MM.1S (cell line): ENCODE measurements at regions not wholly inside any gene's neighbourhood (a gene's known extent, or its start where the extent isn't known, plus 50 kb on each side); places are given as distances from the start of the nearest gene placed in this dataset.

ENCODE experiments used
- DNase-seq: peaks from one replicate; pipeline ENCODE4 v3.0.0-alpha.2; 2015
- H2AFZ ChIP-seq: fragments of 300-600 bp; sonication (generic); 2 replicates; pipeline ENCODE4 v1.6.0; 2016; ENCODE audit warnings: antibody characterized with exemption, low read length
- H3F3A ChIP-seq: fragments of 300-600 bp; sonication (generic); 2 replicates; pipeline ENCODE4 v1.6.1; 2016; ENCODE audit warnings: mild to moderate bottlenecking, antibody characterized with exemption, low read length, moderate library complexity, mixed read lengths; ENCODE audit not compliant: insufficient read depth
- H3K27ac ChIP-seq: fragments of 300-600 bp; sonication (generic); 2 replicates; pipeline ENCODE4 v1.5.1; 2016; ENCODE audit warnings: mild to moderate bottlenecking, low read length
- H3K27me3 ChIP-seq: fragments of 300-600 bp; sonication (generic); replicated peaks from 2 replicates; pipeline ENCODE4 v1.6.0; 2016; ENCODE audit warnings: low read length; ENCODE audit not compliant: insufficient read depth
- H3K36me3 ChIP-seq: fragments of 300-600 bp; sonication (generic); replicated peaks from 2 replicates; pipeline ENCODE4 v1.6.1; 2016; ENCODE audit warnings: mild to moderate bottlenecking, low read length, mixed read lengths; ENCODE audit not compliant: insufficient read depth
- H3K4me1 ChIP-seq: fragments of 300-600 bp; sonication (generic); 2 replicates; pipeline ENCODE4 v1.6.1; 2016; ENCODE audit warnings: low read length, mixed read lengths
- H3K4me2 ChIP-seq: fragments of 300-600 bp; sonication (generic); 2 replicates; pipeline ENCODE4 v1.6.0; 2016; ENCODE audit warnings: low read depth, low read length
- H3K4me3 ChIP-seq: fragments of 300-600 bp; sonication (generic); 2 replicates; pipeline ENCODE4 v1.5.1; 2016; ENCODE audit warnings: low read length, mixed read lengths
- H3K79me2 ChIP-seq: fragments of 300-600 bp; sonication (generic); 2 replicates; pipeline ENCODE4 v1.6.1; 2016; ENCODE audit warnings: mixed run types, low read length, mixed read lengths
- H3K9ac ChIP-seq: fragments of 300-600 bp; sonication (generic); 2 replicates; pipeline ENCODE4 v1.6.1; 2016; ENCODE audit warnings: low read length, mixed read lengths
- H3K9me2 ChIP-seq: fragments of 300-600 bp; sonication (generic); replicated peaks from 2 replicates; pipeline ENCODE4 v1.6.1; 2016; ENCODE audit warnings: mild to moderate bottlenecking, low read length, mixed read lengths; ENCODE audit not compliant: insufficient read depth
- H3K9me3 ChIP-seq: fragments of 300-600 bp; sonication (generic); replicated peaks from 2 replicates; pipeline ENCODE4 v1.6.1; 2016; ENCODE audit warnings: mild to moderate bottlenecking, low read length, mixed read lengths; ENCODE audit not compliant: insufficient read depth
- H4K20me1 ChIP-seq: fragments of 300-600 bp; sonication (generic); 2 replicates; pipeline ENCODE4 v1.6.1; 2016; ENCODE audit warnings: mild to moderate bottlenecking, low read length, moderate library complexity, mixed read lengths; ENCODE audit not compliant: insufficient read depth
- CTCF ChIP-seq: fragments of 300-600 bp; sonication (generic); IDR thresholded peaks from 2 replicates; pipeline ENCODE4 v1.5.1; 2016; ENCODE audit warnings: antibody characterized with exemption, low read length, mixed read lengths
- EZH2 ChIP-seq: fragments of 300-600 bp; sonication (generic); optimal IDR thresholded peaks from 2 replicates; pipeline ENCODE3; 2017; ENCODE audit warnings: low read depth, mild to moderate bottlenecking, antibody characterized with exemption, low read length, mixed read lengths
- EZH2phosphoT487 ChIP-seq: fragments of 300-600 bp; sonication (generic); IDR thresholded peaks from 2 replicates; pipeline ENCODE4 v1.6.1; 2018; ENCODE audit warnings: antibody characterized with exemption, low read length

DNA sequence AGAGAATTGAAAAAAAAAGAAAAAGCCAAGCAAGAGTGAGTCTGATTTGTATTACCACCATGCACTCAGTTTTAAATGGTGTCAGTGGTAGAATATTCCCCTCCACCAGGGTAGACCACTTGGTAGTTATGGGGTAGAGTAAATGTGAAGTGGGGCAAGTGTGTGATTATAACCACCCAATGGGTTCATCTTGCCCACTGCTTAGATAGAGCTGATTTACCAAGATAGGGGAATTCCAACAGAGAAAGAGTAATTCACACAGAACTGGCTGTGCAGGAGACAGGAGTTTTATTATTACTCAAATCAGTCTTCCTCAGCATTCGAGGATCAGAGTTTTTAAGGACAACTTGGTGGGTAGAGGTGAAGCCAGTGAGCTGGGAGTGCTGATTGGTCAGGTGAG lies 113.3 kb upstream of the RAI14 start:
- no peak for DNase-seq
- TF ChIP-seq EZH2phosphoT487 (no peak), CTCF (no peak), EZH2 (no peak)
- no peak overlapping the region for H3K9ac ChIP-seq
- H3K4me3 ChIP-seq = no peak overlapping the region
- no peaks in the 10 kb centered on the region for H3F3A ChIP-seq
- H3K9me3 ChIP-seq = no peaks in the 10 kb centered on the region
- no peak overlapping the region for H3K4me2 ChIP-seq
- H4K20me1 ChIP-seq = no peaks in the 10 kb centered on the region
- H3K27ac ChIP-seq = no peak overlapping the region
- H3K36me3 ChIP-seq = no peaks in the 10 kb centered on the region
- no peaks in the 10 kb centered on the region for H3K4me1 ChIP-seq
- H3K27me3 ChIP-seq = no peaks in the 10 kb centered on the region
- no peaks in the 10 kb centered on the region for H3K9me2 ChIP-seq
- no peaks in the 10 kb centered on the region for H3K79me2 ChIP-seq
- H2AFZ ChIP-seq = no peak overlapping the region

DNA sequence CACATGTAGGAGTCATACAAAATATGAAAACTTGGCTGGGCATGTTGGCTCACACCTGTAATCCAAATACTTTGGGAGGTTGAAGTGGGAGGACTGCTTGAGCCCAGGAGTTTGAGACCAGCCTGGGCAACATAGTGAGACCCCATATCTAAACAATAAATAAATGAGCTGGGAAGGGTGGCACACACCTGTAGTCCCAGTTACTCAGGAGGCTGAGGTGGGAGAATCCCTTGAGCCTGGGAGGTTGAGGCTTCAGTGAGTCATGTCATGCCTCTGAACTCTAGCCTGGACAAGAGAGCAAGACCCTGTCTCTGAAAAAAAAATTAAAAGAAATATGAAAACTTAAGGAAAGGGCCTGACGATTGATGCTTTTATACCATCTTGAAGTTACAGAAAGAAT lies 112.4 kb upstream of the RAI14 start:
- TF ChIP-seq CTCF = no peak
- no peak for TF ChIP-seq EZH2
- TF ChIP-seq EZH2phosphoT487 = no peak
- Histone ChIP-seq H3K9ac (no peak overlapping the region), H3K4me3 (no peak overlapping the region), H3K36me3 (no peaks in the 10 kb centered on the region), H3K4me2 (no peak overlapping the region), H3K79me2 (no peaks in the 10 kb centered on the region), H3K27me3 (no peaks in the 10 kb centered on the region), H3K9me3 (no peaks in the 10 kb centered on the region), H4K20me1 (no peaks in the 10 kb centered on the region), H3F3A (no peaks in the 10 kb centered on the region), H3K4me1 (no peaks in the 10 kb centered on the region), H3K9me2 (no peaks in the 10 kb centered on the region), H2AFZ (no peak overlapping the region), H3K27ac (no peak overlapping the region)
- no peak for DNase-seq

DNA sequence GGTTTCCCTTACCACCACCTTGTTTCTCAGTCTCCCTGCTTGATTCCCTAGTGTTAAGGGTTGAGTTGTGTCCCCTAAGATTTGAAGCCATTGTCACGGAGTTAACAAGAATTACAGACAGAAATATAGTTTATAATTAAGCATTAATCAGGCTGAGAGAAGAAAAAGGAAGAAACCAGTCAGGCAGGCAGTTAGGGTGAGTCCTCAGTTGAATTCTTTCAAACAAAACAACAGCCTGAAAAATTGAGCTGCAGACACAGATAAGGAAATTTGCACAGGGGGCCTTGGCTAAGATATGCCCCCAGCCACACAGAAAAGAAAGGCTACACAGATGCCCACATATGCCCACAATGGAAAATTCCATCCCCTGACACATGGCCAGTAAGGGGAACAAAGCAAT lies 111.7 kb upstream of the RAI14 start:
- no peak for TF ChIP-seq EZH2
- H2AFZ ChIP-seq = no peak overlapping the region
- no peak overlapping the region for H3K27ac ChIP-seq
- H3K9ac ChIP-seq = no peak overlapping the region
- H3F3A ChIP-seq = no peaks in the 10 kb centered on the region
- H3K4me3 ChIP-seq = no peak overlapping the region
- H3K4me2 ChIP-seq = no peak overlapping the region
- DNase-seq = no peak
- H3K9me3 ChIP-seq = no peaks in the 10 kb centered on the region
- H3K27me3 ChIP-seq = no peaks in the 10 kb centered on the region
- H3K4me1 ChIP-seq = no peaks in the 10 kb centered on the region
- no peaks in the 10 kb centered on the region for H3K79me2 ChIP-seq
- no peaks in the 10 kb centered on the region for H3K36me3 ChIP-seq
- no peaks in the 10 kb centered on the region for H3K9me2 ChIP-seq
- H4K20me1 ChIP-seq = no peaks in the 10 kb centered on the region

GRCh38 chr5:34545164-34545563 lies 111.0 kb upstream of the RAI14 start:
- Histone ChIP-seq H3K27me3 (no peaks in the 10 kb centered on the region), H3K4me3 (no peak overlapping the region), H3K9me2 (no peaks in the 10 kb centered on the region), H3K4me1 (no peaks in the 10 kb centered on the region), H3K4me2 (no peak overlapping the region), H3K36me3 (no peaks in the 10 kb centered on the region), H3K27ac (no peak overlapping the region), H2AFZ (no peak overlapping the region), H3F3A (no peaks in the 10 kb centered on the region), H3K79me2 (no peaks in the 10 kb centered on the region), H4K20me1 (no peaks in the 10 kb centered on the region), H3K9ac (no peak overlapping the region), H3K9me3 (no peaks in the 10 kb centered on the region)
- DNase-seq = no peak
- TF ChIP-seq EZH2 (no peak), EZH2phosphoT487 (no peak), CTCF (no peak)
